K562 (cell line): ENCODE measurements at regions not wholly inside any gene's neighbourhood (a gene's known extent, or its start where the extent isn't known, plus 50 kb on each side); places are given as distances from the start of the nearest gene placed in this dataset.

Experiments
- ATAC-seq: fragments of 200-7000 bp; cut with Tn5 transposase; 3 replicates; pipeline ENCODE4 v1.9.1; 2020; ENCODE audit warnings: moderate library complexity
- BruUV-seq: library from RNA; stranded (reverse); fragments of 400-500 nt; replicated peaks from 2 replicates; lab custom pipeline; 2021; lab: Mats Ljungman, UMichigan
- CTCF ChIA-PET: fragments of 300-600 bp; formaldehyde crosslinking; extraction: SDS; loops from one replicate; lab custom pipeline; 2021; ENCODE audit warnings: low intra/inter-chr PET ratio; lab: Yijun Ruan, JAX
- POLR2A ChIA-PET: fragments of 300-600, 350-650 bp; sonication (Branson Sonifier 250); formaldehyde crosslinking; extraction: SDS; loops from one replicate; lab custom pipeline; 2021; ENCODE audit warnings: antibody characterized with exemption, inconsistent platforms; lab: Yijun Ruan, JAX
- DNase-seq, 4 experiments: peaks; one replicate each; pipeline versions ENCODE4 v3.0.0 to v3.0.0-alpha.2; 2011 to 2018; ENCODE audit warnings: low spot score in 3 of 4, mixed read lengths in 3 of 4; ENCODE audit errors: extremely low read depth in 1 of 4
- FAIRE-seq: peaks from 2 replicates; lab custom pipeline; 2011; peaks lifted over from hg19 to GRCh38; lab: Jason Lieb, UNC
- H2AFZ ChIP-seq: 2 replicates; pipeline ENCODE4 v1.6.0; 2011; ENCODE audit warnings: low read depth, low read length, control low read depth, inconsistent platforms
- H3K27ac ChIP-seq: fragments of 200-600 bp; 3 replicates; pipeline ENCODE4 v1.8.0; 2011; ENCODE audit warnings: low read depth, mild to moderate bottlenecking, control low read depth, inconsistent platforms, low read length, moderate library complexity, mixed read lengths; ENCODE audit errors: extremely low read depth
- H3K27me3 ChIP-seq, 2 experiments: fragments of 300-600 bp in 1 of 2; 2 replicates in 1 of 2; 3 replicates in 1 of 2; pipeline versions ENCODE4 v1.6.0 to v1.8.0; 2011; ENCODE audit warnings: inconsistent platforms in 2 of 2, low read length in 2 of 2, mild to moderate bottlenecking in 1 of 2, mixed read lengths in 1 of 2, moderate library complexity in 1 of 2; ENCODE audit not compliant: control insufficient read depth in 2 of 2, insufficient read depth in 2 of 2
- H3K36me3 ChIP-seq: fragments of 300-600 bp; 3 replicates; pipeline ENCODE4 v1.8.0; 2011; ENCODE audit warnings: mild to moderate bottlenecking, low read length, inconsistent platforms; ENCODE audit not compliant: control insufficient read depth, insufficient read depth
- H3K4me1 ChIP-seq, 2 experiments: fragments of 200-600 bp in 1 of 2; replicated peaks in 1 of 2; 2 replicates in 1 of 2; 3 replicates in 1 of 2; pipeline versions ENCODE4 v1.5.1 to v1.8.0; 2011; ENCODE audit warnings: inconsistent platforms in 2 of 2, low read length in 2 of 2, mild to moderate bottlenecking in 1 of 2, mixed read lengths in 1 of 2, moderate library complexity in 1 of 2; ENCODE audit not compliant: control insufficient read depth in 2 of 2, insufficient read depth in 2 of 2
- H3K4me2 ChIP-seq: 2 replicates; pipeline ENCODE4 v1.6.1; 2011; ENCODE audit warnings: low read length, control low read depth, inconsistent platforms, mixed read lengths; ENCODE audit not compliant: insufficient read depth
- H3K4me3 ChIP-seq: fragments of 200-600 bp; sonication (generic), shearing (Covaris generic); 2 replicates; pipeline ENCODE4 v1.5.1; 2016; ENCODE audit warnings: control low read depth, inconsistent platforms
- H3K79me2 ChIP-seq: fragments of 200-600 bp; 3 replicates; pipeline ENCODE4 v1.8.0; 2011; ENCODE audit warnings: low read length, inconsistent platforms; ENCODE audit not compliant: control insufficient read depth, insufficient read depth
- H3K9ac ChIP-seq, 2 experiments: 2 replicates each; pipeline versions ENCODE4 v1.6.0 to v1.6.1; 2011; ENCODE audit warnings: low read depth in 2 of 2, low read length in 2 of 2, control low read depth in 1 of 2, inconsistent platforms in 1 of 2, mild to moderate bottlenecking in 1 of 2, mixed read lengths in 1 of 2; ENCODE audit not compliant: insufficient read depth in 1 of 2
- H3K9me1 ChIP-seq: one replicate; pipeline ENCODE4 v1.6.0; 2011; ENCODE audit warnings: inconsistent platforms, mild to moderate bottlenecking, low read length, moderate library complexity; ENCODE audit not compliant: control insufficient read depth, insufficient read depth
- H3K9me3 ChIP-seq: replicated peaks from 2 replicates; pipeline ENCODE4 v1.5.1; 2011; ENCODE audit warnings: low read depth, low read length, inconsistent platforms; ENCODE audit not compliant: control insufficient read depth, insufficient read depth
- H4K20me1 ChIP-seq: replicated peaks from 2 replicates; pipeline ENCODE4 v1.6.1; 2011; ENCODE audit warnings: low read length, inconsistent platforms, mixed read lengths; ENCODE audit not compliant: control insufficient read depth, insufficient read depth
- C11orf30 ChIP-seq: fragments of 450-650 bp; IDR thresholded peaks from 2 replicates; pipeline ENCODE4 v1.6.1; 2016; ENCODE audit warnings: low read depth, mild to moderate bottlenecking
- LCOR ChIP-seq: sonication (generic); formaldehyde crosslinking; IDR thresholded peaks from 2 replicates; pipeline ENCODE4 v1.8.0; 2022; ENCODE audit warnings: mild to moderate bottlenecking, missing genetic modification reagents
- NR3C1 ChIP-seq: sonication (generic); formaldehyde crosslinking; IDR thresholded peaks from 2 replicates; pipeline ENCODE4 v1.8.1; 2022; ENCODE audit warnings: missing genetic modification reagents
- RBM17 ChIP-seq: fragments of 200-400 bp; formaldehyde crosslinking; IDR thresholded peaks from 2 replicates; pipeline ENCODE4 v1.6.1; 2017; ENCODE audit warnings: low read depth, mild to moderate bottlenecking, low read length, borderline replicate concordance
- RFX1 ChIP-seq: fragments of 450-650 bp; IDR thresholded peaks from 2 replicates; pipeline ENCODE4 v1.6.1; 2016; ENCODE audit warnings: mild to moderate bottlenecking, moderate library complexity
- RUNX1 ChIP-seq: sonication (generic); IDR thresholded peaks from 2 replicates; pipeline ENCODE4 v1.6.1; 2016; ENCODE audit warnings: antibody characterized with exemption, low read depth
- ZNF124 ChIP-seq: sonication (generic); formaldehyde crosslinking; IDR thresholded peaks from 2 replicates; pipeline ENCODE4 v1.8.1; 2022; ENCODE audit warnings: missing genetic modification reagents
- ZNF77 ChIP-seq: fragments of 250-450 bp; sonication (Bioruptor Pico); IDR thresholded peaks from 2 replicates; pipeline ENCODE4 v1.5.0; 2020
- WGBS: fragments of 100-300 bp; shearing (Covaris generic); methylation state at CpG from one replicate; pipeline ENCODE4 v1.1.6; 2016; ENCODE audit warnings: low coverage, mixed read lengths; ENCODE audit not compliant: insufficient coverage; ENCODE audit errors: missing lambda C conversion rate; 5-methylcytosine and 5-hydroxymethylcytosine counted together
- in situ Hi-C: fragments of 300-500 bp; cut with MboI; formaldehyde crosslinking; loops from 4 replicates; pipeline ENCODE4 v1.15.0; 2018; ENCODE audit warnings: inconsistent platforms, mixed read lengths
- intact Hi-C: fragments of 100-400 bp; cut with micrococcal nuclease; formaldehyde crosslinking; loops from 2 replicates; pipeline ENCODE4 v1.14.2; 2022
- TF ChIP-seq, protein P1 (sequence below): fragments of 450-650 bp; formaldehyde crosslinking; IDR thresholded peaks from 2 replicates; pipeline ENCODE4 v1.4.0; 2020; ENCODE audit warnings: mild to moderate bottlenecking, moderate library complexity

DNA sequence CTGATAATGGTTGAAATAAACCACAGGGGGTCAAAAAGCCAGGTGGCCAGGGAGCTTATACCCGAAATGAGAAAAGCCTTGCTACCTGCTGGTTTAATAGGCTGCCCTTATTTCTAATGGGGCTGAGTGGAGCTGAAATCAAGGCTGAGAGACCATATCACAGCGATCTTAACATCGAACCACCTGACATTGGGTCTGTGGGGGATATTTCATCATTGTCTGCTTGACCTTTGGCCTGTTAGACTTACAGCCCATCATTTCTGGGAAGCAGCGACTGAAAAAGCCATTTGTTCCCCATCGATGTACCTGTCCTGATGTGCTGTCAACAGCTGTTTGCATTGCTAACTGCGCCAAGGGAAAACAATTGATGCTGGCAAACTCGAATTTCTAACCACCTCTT lies 199.7 kb upstream of the SLC14A2 start (continued):
- TF ChIP-seq RBM17 = no peak
- no peak for TF ChIP-seq ZNF124
- TF ChIP-seq, protein P1, sequence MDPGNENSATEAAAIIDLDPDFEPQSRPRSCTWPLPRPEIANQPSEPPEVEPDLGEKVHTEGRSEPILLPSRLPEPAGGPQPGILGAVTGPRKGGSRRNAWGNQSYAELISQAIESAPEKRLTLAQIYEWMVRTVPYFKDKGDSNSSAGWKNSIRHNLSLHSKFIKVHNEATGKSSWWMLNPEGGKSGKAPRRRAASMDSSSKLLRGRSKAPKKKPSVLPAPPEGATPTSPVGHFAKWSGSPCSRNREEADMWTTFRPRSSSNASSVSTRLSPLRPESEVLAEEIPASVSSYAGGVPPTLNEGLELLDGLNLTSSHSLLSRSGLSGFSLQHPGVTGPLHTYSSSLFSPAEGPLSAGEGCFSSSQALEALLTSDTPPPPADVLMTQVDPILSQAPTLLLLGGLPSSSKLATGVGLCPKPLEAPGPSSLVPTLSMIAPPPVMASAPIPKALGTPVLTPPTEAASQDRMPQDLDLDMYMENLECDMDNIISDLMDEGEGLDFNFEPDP (CRISPR knock-in tag) = no peak
- no peak for TF ChIP-seq C11orf30
- no peak for TF ChIP-seq RUNX1
- TF ChIP-seq NR3C1 = no peak
- TF ChIP-seq ZNF77 (CRISPR knock-in tag) = no peak

DNA sequence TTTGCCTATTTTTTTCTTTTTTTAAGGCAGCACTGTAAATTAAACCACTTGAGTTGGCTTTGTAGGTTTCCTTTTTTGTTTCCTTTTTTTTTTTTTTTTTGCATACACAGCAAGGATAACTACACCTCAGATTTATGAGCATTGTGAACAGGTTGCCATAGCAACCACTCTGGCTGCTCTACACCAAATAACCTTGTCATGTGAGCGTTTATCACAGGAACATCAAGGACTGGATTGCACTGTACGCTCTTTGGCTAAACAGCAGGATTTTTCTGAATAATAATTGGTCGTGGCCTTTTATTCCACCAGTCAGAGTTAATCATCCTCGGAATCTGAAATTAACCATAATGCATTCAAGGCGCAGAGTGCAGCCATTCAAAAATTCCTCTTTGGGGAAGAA lies 199.1 kb upstream of the SLC14A2 start:
- Histone ChIP-seq H3K36me3 (no peaks in the 10 kb centered on the region), H3K4me3 (no peak overlapping the region), H3K79me2 (no peaks in the 10 kb centered on the region), H3K9ac (no peak overlapping the region), H3K9me3 (no peaks in the 10 kb centered on the region), H3K27ac (no peak overlapping the region), H3K27me3 (no peaks in the 10 kb centered on the region), H3K4me1 (no peaks in the 10 kb centered on the region), H2AFZ (no peak overlapping the region), H4K20me1 (no peaks in the 10 kb centered on the region), H3K9me1 (no peaks in the 10 kb centered on the region), H3K4me2 (no peak overlapping the region)
- in situ Hi-C loops = no loop called here
- no TSS peak for BruUV-seq
- FAIRE-seq (no peak), DNase-seq (no peak), ATAC-seq (no peak)
- TF ChIP-seq RFX1 (peak; percentile 67), LCOR (no peak)
- 5% methylated on average over 5 of the region's 5 CpGs for WGBS
- intact Hi-C loops = no loop called here
- ChIA-PET CTCF (no interaction called here), POLR2A (no interaction called here)
